ENCODE measurements at regions not wholly inside any gene's neighbourhood (a gene's known extent, or its start where the extent isn't known, plus 50 kb on each side); places are given as distances from the start of the nearest gene placed in this dataset.

- no peak for DNase-seq
Measured at GRCh38 chr10:6343305-6344010, 140.7 kb downstream of the PFKFB3 start.

DNA sequence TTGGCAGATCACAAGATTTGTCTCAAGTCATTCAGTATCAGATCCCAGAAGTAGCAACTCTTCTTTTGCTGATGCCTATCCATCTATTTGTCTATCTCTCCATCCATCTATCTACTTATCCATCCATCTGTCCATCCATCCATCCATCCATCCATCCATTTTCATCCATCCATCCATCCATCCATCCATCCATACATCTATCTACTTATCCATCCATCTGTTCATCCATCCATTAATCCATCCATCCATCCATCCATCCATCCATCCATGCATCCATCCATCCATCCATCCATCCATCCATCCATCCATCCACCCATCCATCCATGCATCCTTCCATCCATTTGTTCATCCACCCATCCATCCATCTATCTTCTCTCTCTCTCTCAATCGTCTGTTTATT lies 142.7 kb downstream of the PFKFB3 start:
- no peak for DNase-seq

DNA sequence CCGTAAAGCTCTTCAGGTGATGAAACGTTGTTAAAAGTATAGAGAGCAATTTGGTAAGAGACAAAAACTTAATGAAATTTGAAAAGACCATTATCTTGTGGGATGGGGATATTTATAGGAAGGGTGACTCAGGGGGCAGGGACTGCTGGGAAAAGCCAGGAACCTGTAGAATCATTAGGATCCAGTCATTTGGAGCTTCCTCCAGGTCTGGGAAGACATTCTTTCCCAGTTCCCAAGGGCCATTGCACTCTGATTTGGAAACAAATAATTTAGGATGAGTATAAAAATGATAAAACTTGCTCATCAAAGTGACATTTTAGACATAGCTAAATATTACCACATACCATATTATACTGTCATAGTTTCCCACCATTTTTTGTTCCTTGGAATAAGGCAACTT lies 143.9 kb downstream of the PFKFB3 start:
- no peak for DNase-seq

DNA sequence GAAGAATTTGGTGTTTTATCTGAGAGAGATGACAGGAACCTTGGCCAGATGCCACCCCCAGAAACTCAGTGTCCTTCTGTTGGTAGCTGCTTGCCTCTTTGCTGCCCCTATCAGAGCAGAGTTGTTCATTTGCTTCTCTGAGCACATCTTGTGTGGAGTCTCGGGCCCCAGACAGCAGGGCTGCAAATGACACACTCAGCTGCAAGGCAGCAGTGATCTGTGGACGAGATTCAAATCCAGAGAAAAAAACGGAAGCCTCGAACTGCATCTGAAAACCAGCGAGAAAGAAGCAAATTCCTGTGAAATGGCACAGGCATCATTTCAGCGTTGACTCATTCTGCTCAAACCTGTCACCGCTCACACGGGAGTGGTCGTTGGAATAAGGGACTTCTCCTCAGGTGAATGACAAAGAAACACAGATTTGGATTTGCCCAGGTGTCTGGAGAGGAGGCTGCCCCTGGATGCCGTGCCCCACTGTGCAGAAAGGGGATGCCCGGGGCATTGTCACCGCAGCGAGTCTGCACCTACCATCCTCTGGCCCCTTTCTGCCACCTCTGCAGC lies 144.7 kb downstream of the PFKFB3 start:
- peak; percentile 55 for DNase-seq

DNA sequence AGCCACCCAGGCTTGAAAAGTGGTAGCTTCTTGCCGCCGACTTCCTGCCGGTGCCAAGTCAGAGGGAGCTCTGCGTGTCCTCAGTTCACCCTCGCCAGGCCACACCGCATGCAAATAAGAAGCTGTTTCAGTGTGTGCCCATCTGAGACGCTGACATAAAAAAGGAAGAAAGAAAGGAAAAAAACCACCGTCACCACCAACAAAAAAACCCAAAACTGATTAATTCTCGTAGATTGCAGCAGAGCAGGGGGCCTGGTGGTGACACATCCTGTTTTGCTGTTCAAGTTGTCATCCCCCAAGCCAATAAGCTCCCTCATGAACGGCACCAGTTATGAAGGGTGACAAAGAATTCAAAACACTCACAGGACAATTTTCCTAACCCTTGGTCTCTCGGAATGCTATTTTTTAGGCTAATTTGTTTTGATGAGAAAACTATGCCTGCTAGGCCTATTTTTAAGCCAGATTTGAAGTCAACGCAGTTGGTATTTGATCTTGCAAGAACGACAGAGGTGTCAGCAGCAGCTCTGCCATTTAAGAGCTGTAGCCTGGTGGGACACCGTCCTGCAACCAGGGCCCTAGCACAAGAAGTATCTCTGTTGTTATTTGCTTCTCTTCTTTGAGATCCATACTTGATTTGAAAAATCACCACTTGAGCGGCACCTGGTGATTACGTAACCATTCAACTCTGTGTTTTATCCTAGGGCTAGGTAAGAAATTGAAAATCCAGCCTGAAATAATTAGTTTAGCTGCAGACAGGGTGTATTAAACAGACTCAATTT lies 145.6 kb downstream of the PFKFB3 start:
- DNase-seq = peak; percentile 91

DNA sequence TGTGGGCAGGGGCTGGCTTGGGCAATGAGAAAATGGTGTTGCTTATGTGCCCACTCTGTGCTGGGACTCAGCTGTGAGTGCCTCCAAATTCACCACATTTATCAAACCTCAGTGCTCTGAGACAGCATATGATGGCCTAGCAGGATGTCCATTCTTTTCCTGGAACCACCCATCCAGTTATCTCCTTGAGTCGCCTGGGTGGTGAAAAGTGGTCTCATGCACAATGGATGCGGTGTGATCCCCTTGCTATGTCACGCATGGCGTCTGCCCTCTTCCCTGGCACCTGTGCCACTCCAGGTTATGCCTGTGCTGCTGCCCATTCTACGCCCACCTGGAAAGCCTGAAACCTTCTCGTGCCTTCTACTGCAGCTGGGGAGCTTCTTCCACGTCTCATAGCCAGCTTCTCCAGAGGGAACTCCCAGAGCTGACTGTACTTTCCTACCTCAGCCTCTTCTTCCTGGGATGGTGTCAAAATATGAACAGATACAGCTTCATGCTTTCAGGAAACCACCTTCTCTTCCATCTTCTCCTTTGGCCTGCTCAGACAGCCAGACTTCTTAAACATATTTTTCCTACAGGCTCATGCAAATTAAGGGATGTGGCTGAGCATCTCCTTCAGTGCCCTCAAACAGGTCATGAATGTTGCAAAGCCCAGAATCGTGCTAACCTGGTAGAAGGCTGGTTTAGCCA lies 147.3 kb downstream of the PFKFB3 start:
- DNase-seq = no peak

- no peak for DNase-seq
Measured at GRCh38 chr10:6350609-6351008, 147.9 kb downstream of the PFKFB3 start.

GRCh38 chr10:6351495-6351894 lies 148.8 kb downstream of the PFKFB3 start:
- no peak for DNase-seq

- DNase-seq = no peak
Measured at GRCh38 chr10:6353526-6353925, 150.8 kb downstream of the PFKFB3 start.

- DNase-seq = no peak
Measured at GRCh38 chr10:6354168-6354772, 151.5 kb downstream of the PFKFB3 start.

- DNase-seq = no peak
Measured at GRCh38 chr10:6356280-6356793, 153.6 kb downstream of the PFKFB3 start.

GRCh38 chr10:6361869-6362268 lies 159.1 kb downstream of the PFKFB3 start:
- no peak for DNase-seq

DNA sequence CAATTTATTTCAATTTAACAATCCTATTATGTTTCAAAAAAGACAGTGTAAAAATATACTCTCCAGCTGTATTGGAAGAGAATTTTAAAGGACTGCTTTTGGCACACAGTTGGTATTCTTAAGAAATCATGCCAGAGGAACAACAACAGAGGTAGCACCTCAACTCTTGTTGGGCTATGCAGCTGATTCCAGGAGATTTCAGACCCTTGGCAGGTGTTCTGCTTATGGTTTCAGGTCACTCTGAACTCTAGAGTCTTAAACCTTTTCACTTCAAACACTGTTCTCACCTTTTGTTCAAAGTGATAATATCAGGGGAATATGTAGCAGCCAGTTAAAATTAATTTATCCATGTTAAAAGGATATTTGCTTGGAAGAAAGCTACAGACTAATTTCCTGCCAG lies 160.1 kb downstream of the PFKFB3 start:
- DNase-seq = no peak

GRCh38 chr10:6363511-6363910 lies 160.8 kb downstream of the PFKFB3 start:
- no peak for DNase-seq

GRCh38 chr10:6364283-6364682 lies 161.6 kb downstream of the PFKFB3 start:
- DNase-seq = no peak

GRCh38 chr10:6364893-6365292 lies 162.2 kb downstream of the PFKFB3 start:
- no peak for DNase-seq

DNA sequence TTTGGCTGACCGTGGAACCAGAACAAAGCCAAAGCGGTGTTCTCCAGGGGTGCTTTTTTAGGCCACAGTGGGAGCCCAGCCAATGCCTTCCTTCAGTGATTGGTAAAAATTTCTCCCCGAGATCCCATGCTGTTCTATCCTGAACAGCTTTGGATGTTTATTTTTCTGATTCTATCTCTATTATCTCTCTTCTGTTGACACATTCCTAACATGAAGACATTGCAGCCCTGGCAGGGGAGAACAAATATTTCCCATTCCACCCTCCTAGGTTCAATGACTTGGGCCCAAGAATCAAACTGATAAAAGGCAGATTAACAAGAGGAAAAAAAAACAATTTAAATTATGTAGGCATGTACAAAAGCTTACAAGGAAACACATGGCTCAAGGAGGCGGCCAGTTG lies 162.7 kb downstream of the PFKFB3 start:
- no peak for DNase-seq
